GM21526 (cell line): ENCODE measurements at regions not wholly inside any gene's neighbourhood (a gene's known extent, or its start where the extent isn't known, plus 50 kb on each side); places are given as distances from the start of the nearest gene placed in this dataset.
"Not testable (repeated sequence)": the region's sequence is repeated elsewhere in the genome, so short reads cannot be mapped to it uniquely, and the experiment has no call there.

Experiments
- ATAC-seq: cut with Tn5 transposase; IDR thresholded peaks from one replicate; pipeline ENCODE4 v1.9.1; 2021; ENCODE audit warnings: moderate library complexity; ENCODE audit not compliant: unreplicated experiment, low FRiP score

DNA sequence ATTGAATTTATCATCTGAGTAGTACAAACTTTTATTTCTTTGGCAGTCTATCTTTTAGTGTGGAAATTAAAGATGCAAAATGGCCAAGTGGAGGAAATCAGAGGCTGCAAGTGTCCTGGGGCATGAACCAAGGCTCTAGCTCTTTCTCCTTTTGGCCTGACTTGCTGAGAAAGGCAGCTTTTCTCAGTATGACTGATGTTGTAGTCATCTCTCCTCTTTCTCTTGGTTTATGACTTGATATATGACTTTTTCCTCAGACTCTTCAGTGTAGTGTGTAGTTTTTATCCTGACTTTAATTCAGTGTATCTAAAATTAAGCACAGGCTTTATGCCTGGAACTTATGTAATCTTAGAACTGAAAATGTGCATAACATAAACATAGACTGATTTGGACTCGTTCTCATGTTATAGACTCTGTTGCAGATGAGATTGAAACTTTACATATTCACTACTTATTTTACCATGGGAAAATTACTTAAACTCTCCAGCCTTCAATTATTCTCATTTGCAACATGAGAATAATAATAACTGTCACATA lies 65.7 kb downstream of the SLITRK5 start:
- no peak for ATAC-seq

DNA sequence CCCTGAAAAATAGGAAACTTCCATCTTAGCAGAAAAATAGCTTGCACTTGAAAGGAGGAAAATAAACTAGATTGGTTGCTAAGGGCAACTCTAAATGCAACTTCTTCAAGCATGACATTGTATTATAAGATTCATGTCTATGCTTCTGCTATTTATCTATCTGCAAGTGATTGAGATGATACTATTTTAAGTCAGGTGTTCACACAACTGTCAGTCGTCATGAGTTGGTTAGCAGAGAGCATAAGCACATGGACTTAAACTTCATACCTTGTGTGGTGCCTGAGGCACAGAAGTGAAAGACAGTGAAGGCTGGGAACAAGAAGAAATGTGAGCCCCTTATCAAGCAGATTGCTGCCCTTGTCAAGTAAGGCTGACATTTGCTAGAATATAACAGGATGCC lies 82.9 kb downstream of the SLITRK5 start:
- no peak for ATAC-seq

DNA sequence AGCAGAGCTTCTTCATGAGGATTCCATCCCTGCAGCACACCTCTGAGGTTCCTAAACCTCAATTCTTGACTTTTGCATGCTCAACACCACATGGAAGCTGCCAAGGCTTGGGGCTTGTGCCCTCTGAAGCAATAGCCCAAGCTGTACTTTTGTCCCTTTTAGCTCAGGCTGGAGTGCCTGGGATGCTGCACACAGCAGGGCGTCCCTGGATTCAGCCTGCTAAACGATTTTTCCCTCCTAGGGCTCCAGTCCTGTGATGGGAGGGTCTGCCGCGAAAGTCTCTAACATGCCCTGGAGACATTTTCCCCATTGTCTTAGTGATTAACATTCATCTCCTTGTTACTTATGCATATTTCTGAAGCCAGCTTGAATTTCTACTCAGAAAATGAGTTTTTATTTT lies 98.3 kb downstream of the SLITRK5 start:
- no peak for ATAC-seq

DNA sequence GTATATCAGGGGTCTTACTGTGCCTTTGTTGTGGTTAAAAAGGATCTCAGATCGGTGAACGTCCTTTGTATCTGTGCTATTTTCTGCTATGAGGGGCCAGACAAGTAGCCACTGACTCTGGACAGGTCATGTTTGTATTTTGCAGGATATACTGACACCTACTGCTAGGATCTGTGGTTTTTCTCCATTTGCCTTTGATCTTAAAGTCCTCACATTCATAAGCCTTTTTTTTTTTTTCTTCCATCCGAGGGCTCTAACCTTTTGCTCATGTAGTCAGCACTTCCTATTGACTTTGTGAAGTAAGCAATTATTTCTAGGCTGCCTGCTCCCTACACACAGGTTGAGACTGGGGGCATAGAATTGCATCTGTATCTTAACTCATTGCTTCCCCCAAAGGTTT lies 106.2 kb downstream of the SLITRK5 start:
- no peak for ATAC-seq

DNA sequence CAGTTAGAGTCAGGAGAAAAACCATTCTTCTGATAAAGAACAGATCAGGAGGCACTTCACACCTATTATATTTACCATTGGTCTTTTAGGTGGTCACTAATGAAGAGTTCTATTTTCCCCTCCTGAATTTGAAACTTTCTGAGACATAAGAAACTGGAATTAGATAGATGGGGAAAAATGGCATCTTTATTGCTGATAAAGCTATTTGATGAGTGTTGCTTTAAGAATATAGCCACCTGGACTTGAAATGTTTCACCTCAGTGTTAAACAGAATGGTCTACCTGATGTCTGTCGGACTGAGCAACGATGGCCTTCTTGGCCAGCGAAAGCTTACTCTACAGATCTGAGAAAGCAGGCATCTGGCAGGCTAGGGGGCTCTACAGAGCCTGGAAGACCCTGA lies 107.0 kb downstream of the SLITRK5 start:
- ATAC-seq, result no peak

DNA sequence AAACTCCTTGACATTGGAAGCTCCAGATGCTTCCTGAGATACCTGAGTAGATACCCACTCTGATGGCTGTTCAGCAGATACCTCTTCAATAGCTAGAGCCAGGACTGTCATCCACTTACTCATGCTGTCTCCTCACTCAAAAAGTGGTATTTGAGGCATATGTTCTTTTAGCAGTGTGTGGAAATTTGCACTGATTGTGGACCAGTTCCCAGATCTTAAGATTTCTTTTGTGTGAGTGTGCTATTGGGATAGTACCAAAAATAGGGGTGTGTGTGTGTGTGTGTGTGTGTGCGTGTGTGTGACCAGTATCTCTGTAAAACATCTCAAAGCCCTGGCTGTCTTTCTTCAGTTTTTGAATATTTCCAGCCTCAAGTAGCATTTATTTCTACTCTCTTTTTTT lies 108.3 kb downstream of the SLITRK5 start:
- no peak for ATAC-seq

DNA sequence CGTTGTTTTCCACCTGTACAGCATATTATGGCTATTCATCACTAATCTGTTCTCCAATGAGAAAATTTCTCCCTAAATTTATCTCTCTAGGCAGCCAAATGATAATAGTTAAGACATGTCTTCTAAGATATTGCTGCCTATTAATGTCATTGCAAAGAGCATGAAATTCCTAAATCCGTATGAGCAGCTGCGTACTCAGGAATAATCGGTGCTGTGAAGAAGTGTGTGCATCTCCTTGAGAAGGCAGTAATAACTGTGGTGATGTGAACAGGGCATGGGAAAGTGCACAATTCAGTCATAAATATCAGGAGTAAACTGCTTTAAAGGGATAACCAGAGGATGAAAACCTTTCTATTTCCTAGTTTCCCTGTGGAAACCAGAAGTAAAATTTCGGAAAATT lies 112.2 kb downstream of the SLITRK5 start:
- no peak for ATAC-seq

DNA sequence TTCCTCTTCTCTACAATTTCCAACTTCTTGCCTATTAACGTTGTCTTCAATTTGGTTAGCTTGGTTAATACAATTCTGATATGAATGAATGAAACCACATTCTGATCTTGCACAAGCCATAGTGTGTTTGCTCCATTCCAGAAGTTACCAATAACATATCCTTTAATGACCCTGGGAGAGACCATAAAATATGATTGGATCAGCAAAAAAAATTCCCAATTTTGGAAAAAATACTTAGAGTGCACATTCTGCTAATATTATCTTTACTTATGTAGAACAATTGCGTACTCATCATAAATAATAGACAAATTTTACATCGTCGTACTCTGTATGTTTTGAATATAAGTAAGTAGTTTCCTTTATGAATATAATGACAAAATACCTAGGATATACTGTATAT lies 117.2 kb downstream of the SLITRK5 start:
- ATAC-seq, result no peak

DNA sequence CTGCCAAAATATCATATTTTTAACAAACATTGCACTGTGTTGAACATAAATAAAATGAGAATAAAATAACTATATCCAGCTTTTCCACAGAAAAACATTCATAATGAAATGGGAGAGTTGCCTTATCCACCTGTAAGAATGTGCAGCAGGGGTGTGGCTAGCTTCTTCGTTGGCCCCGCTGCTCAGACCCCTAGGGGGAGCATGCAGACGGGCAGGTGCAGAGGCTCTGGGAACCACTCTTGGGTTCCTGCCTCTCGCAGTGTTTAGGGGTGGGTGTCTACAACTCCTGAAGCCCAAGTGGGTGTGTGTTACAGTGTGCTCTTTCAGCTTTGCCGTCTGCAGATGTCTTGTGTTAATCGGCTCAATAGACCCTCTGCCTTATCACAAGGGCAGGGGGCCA lies 121.7 kb downstream of the SLITRK5 start:
- ATAC-seq, result no peak

DNA sequence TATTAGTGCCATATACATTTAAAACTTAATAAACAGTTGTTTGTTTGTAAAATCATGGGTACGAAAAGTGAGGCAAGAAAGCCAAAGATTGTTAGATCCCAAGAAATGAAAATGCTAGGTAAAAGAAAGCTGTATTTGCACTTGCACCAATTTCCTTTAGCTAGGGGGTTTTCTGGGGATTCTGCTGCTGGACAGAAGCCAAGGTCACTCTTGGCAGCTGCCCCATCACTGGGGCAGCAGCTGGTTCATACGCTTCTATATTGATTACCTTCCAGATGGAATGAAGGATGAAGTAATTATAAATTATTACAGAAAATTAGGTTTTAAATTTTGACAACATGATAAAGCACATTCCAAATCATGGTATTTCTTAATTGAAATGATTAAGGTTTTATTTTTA lies 127.4 kb downstream of the SLITRK5 start:
- no peak for ATAC-seq

DNA sequence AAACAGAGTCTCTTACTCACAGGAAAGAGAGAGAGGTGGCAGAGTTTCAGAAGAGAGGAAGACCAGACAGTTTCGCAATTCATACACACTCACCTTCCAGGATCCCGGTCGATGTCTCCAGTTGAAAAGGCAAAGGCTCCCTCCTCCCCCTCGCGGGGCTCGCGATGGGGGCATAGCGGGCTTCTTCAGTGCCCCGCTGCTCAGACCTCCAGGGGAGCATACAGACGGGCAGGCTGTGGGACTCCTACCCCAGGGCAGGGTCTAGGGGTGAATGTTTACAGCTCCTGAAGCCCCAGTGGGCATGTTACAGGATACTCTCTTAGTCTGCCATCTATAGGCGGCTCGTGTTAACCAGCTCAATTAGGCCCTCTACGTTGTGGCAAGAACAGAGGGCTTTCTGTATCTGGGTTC lies 139.2 kb downstream of the SLITRK5 start:
- no peak for ATAC-seq

DNA sequence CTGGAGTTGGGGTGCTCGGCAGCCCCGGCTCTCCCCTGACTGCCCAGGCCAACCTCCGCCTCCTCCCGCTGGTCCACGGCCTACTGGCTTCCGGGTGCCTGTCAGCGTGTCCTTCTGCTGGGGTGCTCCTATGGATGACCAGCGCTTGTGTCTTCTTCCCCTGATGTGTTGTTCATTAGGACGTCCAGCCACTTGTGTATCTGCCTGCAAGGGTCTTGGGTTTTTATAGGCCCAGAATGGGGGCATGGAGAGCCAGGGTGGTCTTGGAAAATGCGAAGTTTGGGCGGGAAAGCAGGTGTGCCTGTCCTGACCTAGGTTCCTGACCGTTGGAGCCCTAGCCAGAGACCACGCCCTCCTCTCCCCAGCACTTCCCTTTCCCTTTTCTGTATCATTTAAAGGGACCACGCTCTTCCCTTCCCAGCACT lies 139.8 kb downstream of the SLITRK5 start:
- ATAC-seq, result no peak

DNA sequence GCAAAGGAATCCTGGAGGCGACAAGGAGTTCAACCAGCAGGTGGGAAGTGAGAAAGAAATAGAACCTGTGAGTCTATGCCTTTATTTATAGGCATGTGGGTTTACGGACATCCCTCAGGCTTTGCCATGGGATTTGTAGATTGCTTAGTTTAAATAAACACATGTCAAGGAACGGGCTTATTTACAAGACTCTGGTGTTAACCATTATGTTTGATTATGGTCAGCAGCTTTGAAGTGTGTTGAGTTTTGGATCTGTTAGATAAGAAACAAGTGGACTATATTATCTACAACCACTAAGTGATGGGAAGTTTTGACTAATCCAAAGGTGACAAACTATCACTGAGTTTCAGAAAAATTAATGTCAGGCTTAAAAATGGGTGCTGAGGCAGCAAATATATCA lies 143.2 kb downstream of the SLITRK5 start:
- no peak for ATAC-seq

DNA sequence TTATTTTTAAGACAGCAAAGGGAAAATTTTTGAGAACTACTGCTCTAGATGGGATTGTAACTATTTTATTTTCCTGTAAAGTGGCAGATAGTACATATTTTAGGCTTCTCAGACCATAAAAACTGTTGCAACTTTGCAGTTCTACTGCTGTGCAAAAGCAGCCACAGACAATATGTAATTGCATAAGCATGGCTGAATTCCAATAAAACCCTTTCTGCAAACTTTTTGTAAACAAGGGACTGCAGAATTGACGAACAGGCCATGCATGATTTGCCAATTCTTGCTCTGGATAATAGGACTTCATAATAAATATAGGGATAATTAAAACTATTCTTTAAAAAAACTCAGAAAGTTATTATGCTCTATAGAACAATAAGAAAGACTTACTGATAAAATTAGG lies 149.1 kb downstream of the SLITRK5 start:
- no peak for ATAC-seq

DNA sequence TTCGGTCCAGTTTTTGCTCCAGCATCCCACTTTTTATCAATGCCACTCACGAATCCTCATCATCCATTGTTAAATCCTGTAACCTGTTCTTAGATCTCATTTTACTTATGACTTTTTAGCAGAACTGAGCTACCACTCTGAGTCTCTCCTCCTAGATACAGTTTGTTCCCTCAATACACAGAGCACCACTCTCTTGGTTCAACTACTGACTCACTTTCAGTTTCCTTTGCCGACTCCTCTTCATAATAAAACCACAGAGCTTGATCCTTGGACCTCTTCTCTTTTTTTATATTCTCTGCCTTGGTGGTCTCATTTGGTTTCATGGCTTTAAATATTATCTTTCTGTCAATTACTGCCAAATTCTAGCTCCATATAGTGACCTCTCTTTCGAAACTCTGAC lies 150.3 kb downstream of the SLITRK5 start:
- ATAC-seq, result no peak

DNA sequence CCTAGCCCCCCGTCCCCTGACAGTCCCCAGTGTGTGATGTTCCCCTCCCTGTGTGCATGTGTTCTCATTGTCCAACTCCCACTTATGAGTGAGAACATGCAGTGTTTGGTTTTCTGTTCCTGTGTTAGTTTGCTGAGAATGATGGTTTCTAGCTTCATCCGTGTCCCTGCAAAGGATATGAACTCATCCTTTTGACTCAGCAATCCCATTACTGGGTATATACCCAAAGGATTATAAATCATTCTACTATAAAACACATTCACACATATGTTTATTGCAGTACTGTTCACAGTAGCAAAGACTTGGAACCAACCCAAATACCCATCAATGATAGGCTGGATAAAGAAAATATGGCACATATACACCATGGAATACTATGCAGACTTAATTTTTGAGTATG lies 155.1 kb downstream of the SLITRK5 start:
- ATAC-seq, result not testable (repeated sequence)

DNA sequence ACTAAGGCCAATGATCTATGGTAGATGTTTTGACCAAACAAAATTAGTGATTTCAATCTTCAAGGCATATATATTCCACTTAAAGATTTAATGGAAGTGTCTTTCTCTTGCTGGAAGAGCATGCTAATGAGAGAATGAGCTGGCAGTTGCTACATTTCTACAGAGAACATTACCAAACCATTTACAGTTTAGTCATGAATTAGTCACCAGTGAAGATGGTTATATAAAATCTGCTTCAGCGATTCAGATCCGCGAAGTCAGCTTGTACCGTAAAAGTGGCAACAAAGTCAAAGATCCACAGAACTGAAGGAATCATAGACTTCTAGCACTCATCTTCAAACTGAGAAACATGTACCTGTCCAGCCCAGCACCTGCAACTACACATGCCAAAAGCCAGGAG lies 156.3 kb downstream of the SLITRK5 start:
- ATAC-seq, result no peak

DNA sequence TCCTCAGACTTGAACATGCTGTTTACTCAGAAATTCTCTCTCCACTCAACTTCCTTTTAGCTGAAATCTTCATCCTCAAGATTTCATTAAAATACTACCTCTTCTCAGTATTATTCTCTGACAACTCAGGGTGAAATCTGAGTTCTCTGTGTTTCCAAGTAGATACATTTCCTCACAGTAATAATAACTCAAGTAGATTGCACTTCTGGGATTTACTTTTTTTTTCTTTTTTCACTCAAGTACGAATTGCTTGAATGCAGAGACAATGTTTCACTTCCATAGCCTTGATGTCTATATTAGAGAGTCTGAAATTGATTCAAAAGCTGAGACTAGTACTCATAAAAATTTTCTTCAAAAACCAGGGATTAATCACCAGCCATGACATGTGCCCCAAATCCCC lies 166.4 kb downstream of the SLITRK5 start:
- ATAC-seq, result no peak

DNA sequence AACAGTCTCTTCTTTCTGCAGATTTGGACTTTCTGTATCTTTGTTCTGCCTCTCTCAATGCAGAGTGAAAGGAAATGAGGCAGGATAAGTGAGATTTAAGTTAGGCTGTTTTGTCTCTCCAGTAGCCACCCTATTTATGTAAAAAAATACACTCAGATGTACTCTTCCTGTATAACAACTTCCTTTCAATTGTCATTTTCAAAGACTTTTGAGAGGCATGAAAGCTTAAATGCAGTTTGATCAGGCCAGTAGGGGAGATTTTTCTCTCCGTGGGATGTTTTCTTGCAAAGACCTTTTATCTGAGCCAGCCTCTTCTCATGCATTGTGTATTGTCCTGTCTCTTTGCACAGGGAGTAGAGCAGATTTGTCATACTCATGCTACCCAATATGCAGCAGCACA lies 166.8 kb downstream of the SLITRK5 start:
- ATAC-seq, result no peak

DNA sequence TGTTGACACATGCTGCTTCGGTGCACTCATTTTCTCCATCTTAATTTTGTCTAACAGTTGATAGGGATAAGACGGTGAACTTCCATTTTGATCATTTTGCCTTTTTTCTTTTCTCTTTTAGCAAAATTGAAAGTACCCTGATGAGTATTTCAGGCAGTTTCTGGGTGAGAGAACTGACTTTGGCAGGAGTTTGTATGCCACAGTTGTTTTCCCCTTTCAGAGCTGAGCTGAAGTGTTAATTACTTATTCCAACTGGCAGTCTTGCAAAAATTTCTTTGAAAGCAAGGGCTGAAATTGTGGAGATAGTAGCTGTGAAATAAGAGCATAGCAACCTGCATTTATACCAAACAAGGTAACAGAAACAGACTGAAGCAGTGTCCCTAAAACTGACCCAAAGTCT lies 180.2 kb downstream of the SLITRK5 start:
- ATAC-seq, result no peak

DNA sequence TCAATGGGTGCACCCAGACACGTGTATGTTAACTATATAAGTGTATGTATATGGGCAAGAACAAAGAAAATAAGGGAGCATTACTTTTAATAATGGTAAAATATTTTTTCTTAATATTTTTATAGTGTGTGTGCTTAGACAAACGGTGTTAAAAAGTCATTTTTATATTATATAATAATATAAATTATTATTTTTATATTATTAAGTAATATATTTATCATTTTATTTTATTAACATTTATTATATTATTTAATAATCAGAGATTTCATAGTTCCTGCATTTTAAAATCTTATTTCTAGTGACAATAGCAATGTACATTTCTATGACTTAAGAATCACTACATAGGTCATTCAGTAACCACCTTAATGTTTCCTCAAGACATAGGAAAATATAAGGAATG lies 184.4 kb downstream of the SLITRK5 start:
- ATAC-seq, result no peak

DNA sequence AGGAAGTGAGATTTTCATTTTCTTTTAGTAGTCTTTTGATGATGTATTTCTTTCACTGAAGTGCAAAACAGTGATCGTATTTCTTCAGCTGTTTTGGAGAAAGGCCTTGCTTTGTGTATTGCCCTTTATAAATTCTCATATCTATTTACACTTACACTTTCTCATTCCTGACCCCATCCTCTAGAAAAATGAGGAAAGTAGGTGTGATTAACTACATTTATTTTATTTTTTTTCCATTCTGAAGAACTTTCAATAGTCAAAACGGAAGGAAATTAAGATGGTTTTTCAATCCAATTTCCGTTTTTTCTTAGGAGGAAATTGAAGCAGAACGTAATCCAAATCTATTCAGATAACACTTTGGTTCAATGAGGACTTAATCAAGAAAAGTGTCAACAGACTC lies 188.1 kb downstream of the SLITRK5 start:
- no peak for ATAC-seq

DNA sequence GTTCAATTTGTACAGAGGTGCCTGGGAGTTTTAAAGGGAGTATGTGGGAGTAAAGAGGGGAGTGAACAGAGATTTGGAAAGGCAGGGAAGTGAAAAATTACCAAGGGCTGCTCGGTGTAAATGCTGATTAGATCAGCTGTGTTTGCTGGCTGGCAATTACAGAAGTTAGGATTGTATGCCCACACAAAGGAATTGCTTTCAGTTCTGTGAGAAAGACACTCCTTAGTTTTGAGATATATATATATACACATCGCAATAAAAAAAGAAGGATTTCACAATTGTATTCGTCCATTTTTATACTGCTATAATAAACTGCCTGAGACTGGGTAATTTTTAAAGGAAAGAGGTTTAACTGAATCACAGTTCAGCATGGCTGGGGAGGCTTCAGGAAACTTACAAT lies 196.3 kb downstream of the SLITRK5 start:
- ATAC-seq, result no peak
